ENCODE measurements at regions not wholly inside any gene's neighbourhood (a gene's known extent, or its start where the extent isn't known, plus 50 kb on each side); places are given as distances from the start of the nearest gene placed in this dataset.

DNA sequence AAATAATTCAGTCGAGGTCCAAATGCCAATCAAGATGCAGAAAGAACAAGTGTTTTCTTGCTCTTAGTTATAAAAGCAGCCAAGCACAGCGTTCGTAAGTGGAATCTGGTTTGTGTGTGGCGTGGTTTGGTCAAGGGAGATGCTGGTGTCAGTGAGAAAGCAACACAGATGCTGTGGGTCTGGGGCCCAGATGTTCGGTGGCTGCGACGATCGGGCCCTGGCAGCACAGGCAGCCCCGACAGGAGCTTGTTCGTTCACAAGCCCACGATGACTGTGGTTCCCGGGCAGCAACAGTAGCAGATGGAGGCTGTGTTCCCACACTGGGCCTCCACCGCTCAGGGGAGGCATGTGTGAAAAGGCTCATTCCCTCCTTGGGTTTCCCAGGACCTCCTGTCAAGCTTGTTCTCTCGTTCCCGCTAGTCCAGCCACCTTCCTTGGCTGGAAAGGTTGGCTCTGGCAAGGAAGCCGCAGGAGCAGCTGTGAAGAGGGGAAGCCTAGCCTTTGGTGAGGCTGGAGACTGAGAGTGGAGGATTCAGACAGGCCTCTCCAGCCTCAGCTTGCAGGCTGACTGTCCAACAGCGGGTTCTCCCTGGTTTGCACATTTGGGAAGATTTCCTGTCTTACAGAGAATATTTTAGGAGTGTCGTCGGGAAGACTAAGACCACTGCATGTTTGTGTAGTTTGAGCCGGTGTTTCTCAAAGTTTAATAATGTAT, 304.7 kb downstream of the QKI start:
- TF ChIP-seq RAD21 (IDR thresholded peaks at IDR 0.05; ENCODE audit: low read depth) (no peak), TAF1 (IDR thresholded peaks at IDR 0.05; ENCODE audit: low read depth) (no peak), EGR1 (IDR thresholded peaks at IDR 0.05) (no peak), CREB1 (IDR thresholded peaks at IDR 0.05; ENCODE audit: low read depth) (no peak), TCF12 (IDR thresholded peaks at IDR 0.05; ENCODE audit: low read depth) (no peak), YY1 (IDR thresholded peaks at IDR 0.05; ENCODE audit: low read depth) (no peak), TEAD4 (IDR thresholded peaks at IDR 0.05) (no peak), CEBPB (IDR thresholded peaks at IDR 0.05) (no peak), ZBTB7A (IDR thresholded peaks at IDR 0.05; ENCODE audit: low read depth) (no peak), NFIC (IDR thresholded peaks at IDR 0.05) (no peak), FOXM1 (IDR thresholded peaks at IDR 0.05; ENCODE audit: borderline replicate concordance, low read depth) (no peak)
- TF ChIP-seq, protein P1, sequence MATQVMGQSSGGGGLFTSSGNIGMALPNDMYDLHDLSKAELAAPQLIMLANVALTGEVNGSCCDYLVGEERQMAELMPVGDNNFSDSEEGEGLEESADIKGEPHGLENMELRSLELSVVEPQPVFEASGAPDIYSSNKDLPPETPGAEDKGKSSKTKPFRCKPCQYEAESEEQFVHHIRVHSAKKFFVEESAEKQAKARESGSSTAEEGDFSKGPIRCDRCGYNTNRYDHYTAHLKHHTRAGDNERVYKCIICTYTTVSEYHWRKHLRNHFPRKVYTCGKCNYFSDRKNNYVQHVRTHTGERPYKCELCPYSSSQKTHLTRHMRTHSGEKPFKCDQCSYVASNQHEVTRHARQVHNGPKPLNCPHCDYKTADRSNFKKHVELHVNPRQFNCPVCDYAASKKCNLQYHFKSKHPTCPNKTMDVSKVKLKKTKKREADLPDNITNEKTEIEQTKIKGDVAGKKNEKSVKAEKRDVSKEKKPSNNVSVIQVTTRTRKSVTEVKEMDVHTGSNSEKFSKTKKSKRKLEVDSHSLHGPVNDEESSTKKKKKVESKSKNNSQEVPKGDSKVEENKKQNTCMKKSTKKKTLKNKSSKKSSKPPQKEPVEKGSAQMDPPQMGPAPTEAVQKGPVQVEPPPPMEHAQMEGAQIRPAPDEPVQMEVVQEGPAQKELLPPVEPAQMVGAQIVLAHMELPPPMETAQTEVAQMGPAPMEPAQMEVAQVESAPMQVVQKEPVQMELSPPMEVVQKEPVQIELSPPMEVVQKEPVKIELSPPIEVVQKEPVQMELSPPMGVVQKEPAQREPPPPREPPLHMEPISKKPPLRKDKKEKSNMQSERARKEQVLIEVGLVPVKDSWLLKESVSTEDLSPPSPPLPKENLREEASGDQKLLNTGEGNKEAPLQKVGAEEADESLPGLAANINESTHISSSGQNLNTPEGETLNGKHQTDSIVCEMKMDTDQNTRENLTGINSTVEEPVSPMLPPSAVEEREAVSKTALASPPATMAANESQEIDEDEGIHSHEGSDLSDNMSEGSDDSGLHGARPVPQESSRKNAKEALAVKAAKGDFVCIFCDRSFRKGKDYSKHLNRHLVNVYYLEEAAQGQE (IDR thresholded peaks at IDR 0.05; ENCODE audit: low read depth): no peak
- TF ChIP-seq, protein P2, sequence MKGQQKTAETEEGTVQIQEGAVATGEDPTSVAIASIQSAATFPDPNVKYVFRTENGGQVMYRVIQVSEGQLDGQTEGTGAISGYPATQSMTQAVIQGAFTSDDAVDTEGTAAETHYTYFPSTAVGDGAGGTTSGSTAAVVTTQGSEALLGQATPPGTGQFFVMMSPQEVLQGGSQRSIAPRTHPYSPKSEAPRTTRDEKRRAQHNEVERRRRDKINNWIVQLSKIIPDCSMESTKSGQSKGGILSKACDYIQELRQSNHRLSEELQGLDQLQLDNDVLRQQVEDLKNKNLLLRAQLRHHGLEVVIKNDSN (IDR thresholded peaks at IDR 0.05): no peak
- TF ChIP-seq, protein P3, sequence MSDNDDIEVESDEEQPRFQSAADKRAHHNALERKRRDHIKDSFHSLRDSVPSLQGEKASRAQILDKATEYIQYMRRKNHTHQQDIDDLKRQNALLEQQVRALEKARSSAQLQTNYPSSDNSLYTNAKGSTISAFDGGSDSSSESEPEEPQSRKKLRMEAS (IDR thresholded peaks at IDR 0.05): no peak
